GM12891 (cell line): ENCODE measurements at regions not wholly inside any gene's neighbourhood (a gene's known extent, or its start where the extent isn't known, plus 50 kb on each side); places are given as distances from the start of the nearest gene placed in this dataset.

Experiments used
- DNase-seq: peaks from one replicate; pipeline ENCODE4 v3.0.0; 2011; ENCODE audit warnings: low spot score; ENCODE audit not compliant: insufficient read length
- FAIRE-seq: peaks from 2 replicates; lab custom pipeline; 2011; peaks lifted over from hg19 to GRCh38; lab: Jason Lieb, UNC
- PAX5 ChIP-seq: IDR thresholded peaks from 2 replicates; pipeline ENCODE4 v1.6.1; 2011; ENCODE audit warnings: low read length, moderate library complexity, mild to moderate bottlenecking; ENCODE audit not compliant: insufficient read depth, severe bottlenecking
- POLR2A ChIP-seq: IDR thresholded peaks from 2 replicates; pipeline ENCODE4 v1.6.1; 2011; ENCODE audit warnings: low read depth, low read length, control low read depth
- POLR2AphosphoS5 ChIP-seq: IDR thresholded peaks from 2 replicates; pipeline ENCODE4 v1.6.1; 2011; ENCODE audit warnings: low read depth, low read length, control low read depth
- POU2F2 ChIP-seq: IDR thresholded peaks from 2 replicates; pipeline ENCODE4 v1.6.1; 2011; ENCODE audit warnings: low read depth, mild to moderate bottlenecking, control low read depth, low read length, moderate library complexity
- SPI1 ChIP-seq: IDR thresholded peaks from 2 replicates; pipeline ENCODE4 v1.6.1; 2011; ENCODE audit warnings: low read depth, low read length, control low read depth
- TAF1 ChIP-seq: IDR thresholded peaks from 2 replicates; pipeline ENCODE4 v1.6.1; 2011; ENCODE audit warnings: low read depth, low read length, control low read depth

DNA sequence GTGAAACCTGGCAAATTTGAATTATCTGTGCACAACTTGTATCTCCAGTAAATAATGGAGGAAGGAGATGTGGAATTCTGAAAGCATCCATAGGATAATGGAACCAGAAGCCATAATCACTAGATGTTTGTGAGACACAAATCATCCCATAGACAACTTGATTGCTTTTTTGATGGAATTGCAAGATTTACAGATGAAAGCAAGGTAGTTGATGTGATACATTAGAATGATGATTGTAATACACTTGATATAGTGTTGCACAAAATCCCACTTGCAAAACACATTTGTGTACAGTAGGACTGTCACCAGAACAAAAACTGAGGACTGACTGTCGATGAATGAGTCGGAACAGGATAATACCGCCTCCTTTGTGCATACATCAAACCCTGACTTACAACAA is 178.3 kb downstream of the IRS2 start:
- FAIRE-seq (no peak), DNase-seq (no peak)
- TF ChIP-seq PAX5 (no peak), POU2F2 (no peak), POLR2A (no peak), POLR2AphosphoS5 (no peak), SPI1 (no peak), TAF1 (no peak)

DNA sequence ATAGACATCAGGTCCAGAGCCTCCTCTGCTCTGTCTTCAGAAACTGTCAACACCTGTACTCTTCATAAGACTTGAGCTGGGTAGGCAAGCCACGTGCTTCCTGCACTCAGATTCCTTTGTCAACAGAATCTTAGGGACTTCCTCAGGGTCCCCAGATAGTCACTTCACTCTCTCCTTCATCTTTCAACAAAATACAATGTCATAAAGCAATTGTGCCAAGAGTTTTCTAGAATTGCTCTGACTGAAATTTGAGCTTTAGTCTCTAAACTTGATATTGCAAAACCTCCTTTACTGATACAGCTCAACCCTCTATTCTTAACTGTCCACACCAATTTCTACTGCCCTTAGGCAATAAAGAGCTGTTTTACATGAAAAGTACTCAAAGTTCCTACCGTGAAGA is 179.9 kb downstream of the IRS2 start:
- DNase-seq: no peak
- FAIRE-seq: no peak
- TF ChIP-seq SPI1 (no peak), POU2F2 (no peak), POLR2AphosphoS5 (no peak), TAF1 (no peak), POLR2A (no peak), PAX5 (no peak)

DNA sequence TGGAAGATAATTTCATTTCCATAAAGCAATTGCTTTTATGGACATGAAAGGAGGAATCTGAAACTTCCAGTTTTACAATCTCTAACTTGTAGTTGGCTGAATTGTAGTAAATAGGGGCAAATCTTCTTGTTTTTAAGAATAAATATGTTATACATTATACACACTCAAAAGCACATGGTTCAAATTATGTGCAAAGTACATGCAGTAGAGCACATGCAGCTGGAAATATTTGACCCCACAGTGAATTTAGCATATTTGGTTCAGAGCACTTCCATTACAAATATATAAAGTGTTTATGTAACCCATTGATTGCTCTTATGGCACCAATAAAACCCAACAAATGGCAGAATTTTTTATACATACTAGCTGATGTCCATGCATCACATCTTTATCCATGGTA is 180.5 kb downstream of the IRS2 start:
- FAIRE-seq: no peak
- no peak for DNase-seq
- no peak for TF ChIP-seq TAF1
- no peak for TF ChIP-seq POLR2AphosphoS5
- TF ChIP-seq POU2F2: no peak
- no peak for TF ChIP-seq POLR2A
- no peak for TF ChIP-seq SPI1
- TF ChIP-seq PAX5: no peak

DNA sequence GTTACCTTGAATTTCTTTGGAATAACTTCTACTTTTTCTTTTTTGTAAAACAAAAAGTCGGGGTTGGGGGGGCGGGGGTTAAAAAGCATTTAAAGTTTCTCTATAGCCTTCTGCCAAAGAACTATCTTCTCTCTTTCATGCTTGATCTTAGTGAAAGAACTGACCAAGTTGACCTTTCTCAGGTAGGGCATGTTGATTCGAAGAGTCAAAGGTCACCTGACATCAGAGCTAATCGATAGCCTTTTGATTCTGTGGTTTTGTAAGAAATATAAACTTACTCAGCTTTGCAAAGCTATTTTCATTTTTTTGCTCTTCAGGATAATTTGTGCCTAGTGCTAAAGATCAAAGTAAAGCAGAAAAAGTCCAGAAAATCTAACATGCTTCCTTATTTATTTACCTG is 181.5 kb downstream of the IRS2 start:
- TF ChIP-seq TAF1: no peak
- TF ChIP-seq POU2F2: no peak
- no peak for TF ChIP-seq POLR2AphosphoS5
- no peak for TF ChIP-seq SPI1
- TF ChIP-seq PAX5: no peak
- DNase-seq (no peak), FAIRE-seq (no peak)

DNA sequence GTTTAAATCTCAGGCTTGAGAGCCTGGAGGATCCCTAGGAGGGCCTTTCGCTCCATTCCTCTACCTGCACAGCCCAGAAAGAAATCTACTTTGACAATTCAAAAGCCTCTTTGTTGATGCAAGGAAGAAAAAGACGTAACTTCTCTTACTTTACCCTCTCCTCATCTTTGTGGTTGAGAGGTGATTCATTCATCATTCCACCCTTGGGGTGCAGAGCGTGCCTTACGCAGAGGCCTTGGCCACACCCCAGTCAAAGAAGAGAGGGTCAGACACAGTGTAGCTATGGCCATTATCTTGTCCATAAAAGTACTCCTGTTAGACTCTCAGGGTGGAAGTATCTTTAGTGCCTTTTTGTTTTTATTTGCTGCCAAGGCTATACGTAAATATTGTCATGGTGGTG is 184.0 kb downstream of the IRS2 start:
- TF ChIP-seq SPI1: no peak
- no peak for TF ChIP-seq TAF1
- TF ChIP-seq POLR2A: no peak
- TF ChIP-seq POU2F2: no peak
- TF ChIP-seq PAX5: no peak
- TF ChIP-seq POLR2AphosphoS5: no peak
- DNase-seq (no peak), FAIRE-seq (no peak)

DNA sequence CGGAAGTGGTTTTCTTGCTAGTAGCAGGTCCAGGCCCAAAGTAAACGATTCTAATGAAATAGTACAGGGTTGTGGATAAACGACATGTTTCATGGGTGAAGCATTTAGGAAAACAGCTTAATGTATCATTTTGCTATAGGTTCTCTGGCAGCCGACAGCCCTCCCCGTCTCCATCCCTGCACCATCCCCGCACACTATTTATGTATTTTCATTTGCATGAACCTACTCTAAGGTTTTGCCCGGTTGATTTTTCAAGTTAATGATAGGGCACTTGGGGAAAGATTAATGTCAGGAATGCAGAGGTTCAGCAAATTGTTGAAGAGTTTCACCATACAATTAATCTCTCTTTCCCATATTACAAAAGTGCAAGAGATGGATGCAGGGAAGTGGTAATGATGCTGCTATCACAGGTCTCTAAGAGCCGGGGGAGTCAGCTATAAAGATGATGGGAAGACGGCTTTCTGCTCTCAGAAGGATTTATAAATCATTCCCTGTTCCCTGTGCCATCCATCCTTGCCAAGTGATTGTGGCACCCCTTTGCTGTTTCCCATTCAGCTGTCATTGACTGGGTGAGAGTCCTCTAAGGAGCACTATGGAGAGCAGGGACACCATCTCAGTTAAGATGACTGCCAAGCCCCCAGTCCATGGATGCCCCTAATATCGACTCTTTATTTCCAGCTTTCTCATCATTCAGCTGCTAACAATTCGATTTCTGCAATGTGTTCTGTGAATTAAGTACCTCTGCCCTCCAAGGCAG is 186.3 kb downstream of the IRS2 start:
- DNase-seq (no peak), FAIRE-seq (no peak)

DNA sequence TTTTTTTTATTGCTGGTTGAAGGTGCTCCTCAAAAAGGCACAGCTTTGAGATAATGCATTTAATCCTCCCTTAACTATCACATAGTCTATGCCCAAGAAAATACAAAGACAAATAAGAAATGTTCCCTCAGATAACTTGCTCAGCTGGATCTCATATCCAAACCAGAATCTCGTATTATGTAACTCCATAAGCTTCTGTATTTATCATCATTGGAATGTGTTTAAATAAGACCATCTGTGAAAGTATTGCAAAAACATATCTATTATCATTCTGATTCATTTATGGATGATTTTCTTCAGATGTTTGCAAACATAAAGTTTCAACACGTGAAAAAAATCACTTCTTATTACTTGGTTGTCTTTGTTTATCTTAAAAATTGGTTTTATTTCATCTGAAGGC is 190.9 kb downstream of the IRS2 start:
- TF ChIP-seq POLR2AphosphoS5 (no peak), POU2F2 (no peak), POLR2A (no peak), PAX5 (no peak)
- no peak for DNase-seq
- no peak for FAIRE-seq

More for the DNA sequence above, 186.3 kb downstream of the IRS2 start:
- TF ChIP-seq TAF1 (no peak), POLR2AphosphoS5 (no peak), POU2F2 (no peak), POLR2A (no peak), SPI1 (no peak), PAX5 (no peak)

DNA sequence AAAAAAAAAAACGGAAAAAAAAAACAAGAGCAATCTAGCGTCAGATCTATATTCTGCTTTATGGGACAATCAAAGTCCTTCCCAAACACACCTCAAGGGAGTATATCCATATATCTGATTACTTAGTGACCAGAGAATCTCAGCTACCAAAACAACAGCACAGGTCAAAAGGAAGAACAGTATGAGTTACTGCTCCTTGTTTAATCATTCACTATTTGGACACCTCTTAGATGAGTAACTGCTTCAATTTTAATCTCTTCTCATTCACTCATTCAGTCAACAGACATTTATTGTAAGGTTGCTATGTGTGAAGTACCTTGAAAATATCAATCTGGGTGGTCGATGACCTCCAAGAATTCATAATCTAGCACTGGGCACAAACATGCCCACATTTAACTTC is 193.2 kb downstream of the IRS2 start:
- FAIRE-seq: no peak

DNA sequence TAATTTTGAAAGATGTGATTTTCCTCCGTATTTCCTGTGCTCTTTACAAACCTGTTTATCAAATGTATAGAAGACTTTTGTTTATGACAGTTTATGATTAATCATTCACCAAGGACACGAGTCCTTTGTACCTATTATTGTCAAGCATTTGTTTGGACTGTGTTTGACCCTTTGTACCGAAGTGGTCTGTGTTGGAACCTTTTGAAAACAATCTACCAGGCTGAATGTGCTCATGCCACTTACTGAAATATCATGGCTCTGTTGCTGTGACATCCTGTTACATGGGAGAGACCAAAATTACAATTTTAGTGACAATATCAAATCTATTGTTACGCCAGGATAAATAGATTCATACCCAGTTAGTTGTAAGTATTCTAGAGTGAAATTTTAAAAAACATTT is 193.6 kb downstream of the IRS2 start:
- FAIRE-seq (no peak), DNase-seq (no peak)
- TF ChIP-seq POU2F2 (no peak), POLR2AphosphoS5 (no peak), POLR2A (no peak), PAX5 (no peak), SPI1 (no peak), TAF1 (no peak)

More for the DNA sequence above, 193.2 kb downstream of the IRS2 start:
- no peak for DNase-seq
- no peak for TF ChIP-seq SPI1
- no peak for TF ChIP-seq POLR2A
- TF ChIP-seq POLR2AphosphoS5: no peak
- no peak for TF ChIP-seq PAX5
- no peak for TF ChIP-seq POU2F2
- TF ChIP-seq TAF1: no peak
